OCI-LY3 (cell line): ENCODE measurements at regions not wholly inside any gene's neighbourhood (a gene's known extent, or its start where the extent isn't known, plus 50 kb on each side); places are given as distances from the start of the nearest gene placed in this dataset.

Source experiments
- H2AFZ ChIP-seq: fragments of 200-600, 300-600 bp; shearing (Covaris generic); 2 replicates; pipeline ENCODE4 v1.6.0; 2014; ENCODE audit warnings: antibody characterized with exemption, low read depth, low read length
- H3K27ac ChIP-seq: fragments of 200-600, 300-600 bp; sonication (generic); 2 replicates; pipeline ENCODE4 v1.5.1; 2014; ENCODE audit warnings: mild to moderate bottlenecking, low read length, moderate library complexity, mixed read lengths
- H3K27me3 ChIP-seq: fragments of 200-600, 300-600 bp; sonication (generic); 2 replicates; pipeline ENCODE4 v1.6.1; 2014; ENCODE audit warnings: low read depth, low read length, mixed read lengths
- H3K36me3 ChIP-seq: fragments of 200-600, 300-600 bp; sonication (generic); replicated peaks from 2 replicates; pipeline ENCODE3; 2014; ENCODE audit warnings: low read depth, low read length, mixed read lengths
- H3K4me1 ChIP-seq: fragments of 300-600, 200-600 bp; sonication (generic); 2 replicates; pipeline ENCODE4 v1.6.1; 2014; ENCODE audit warnings: low read length, mixed read lengths
- H3K4me2 ChIP-seq: fragments of 200-600, 300-600 bp; sonication (generic); 2 replicates; pipeline ENCODE4 v1.6.1; 2014; ENCODE audit warnings: low read length, mixed read lengths
- H3K4me3 ChIP-seq: fragments of 300-600, 200-600 bp; sonication (generic); 2 replicates; pipeline ENCODE4 v1.5.1; 2014; ENCODE audit warnings: antibody characterized with exemption, mild to moderate bottlenecking, low read length, moderate library complexity
- H3K79me2 ChIP-seq: fragments of 300-600, 200-600 bp; shearing (Covaris generic); 2 replicates; pipeline ENCODE4 v1.6.1; 2014; ENCODE audit warnings: mild to moderate bottlenecking, low read length, mixed read lengths
- H3K9ac ChIP-seq: fragments of 300-600, 200-600 bp; shearing (Covaris generic); 2 replicates; pipeline ENCODE4 v1.6.0; 2014; ENCODE audit warnings: mild to moderate bottlenecking, low read length, moderate library complexity
- H3K9me3 ChIP-seq: fragments of 200-600, 300-600 bp; shearing (Covaris generic); 2 replicates; pipeline ENCODE4 v1.6.1; 2014; ENCODE audit warnings: low read length, mixed read lengths; ENCODE audit not compliant: insufficient read depth
- H4K20me1 ChIP-seq: fragments of 200-600, 300-600 bp; sonication (generic); 2 replicates; pipeline ENCODE4 v1.6.1; 2016; ENCODE audit warnings: low read length, mixed read lengths; ENCODE audit not compliant: insufficient read depth
- CTCF ChIP-seq: fragments of 200-600, 300-600 bp; sonication (generic); IDR thresholded peaks from 2 replicates; pipeline ENCODE4 v1.5.1; 2014; ENCODE audit warnings: antibody characterized with exemption, low read length, low read depth
- EZH2phosphoT487 ChIP-seq: fragments of 200-600 bp; shearing (Covaris generic); IDR thresholded peaks from 2 replicates; pipeline ENCODE4 v1.6.1; 2018; ENCODE audit warnings: antibody characterized with exemption, mixed run types, low read depth

- no peak for TF ChIP-seq CTCF
- TF ChIP-seq EZH2phosphoT487, result no peak
- no peaks in the 10 kb centered on the region for H3K36me3 ChIP-seq
- H2AFZ ChIP-seq, result no peak overlapping the region
- H3K4me2 ChIP-seq, result no peak overlapping the region
- no peaks in the 10 kb centered on the region for H4K20me1 ChIP-seq
- H3K27me3 ChIP-seq, result peaks cover 7% of the 10 kb centered on the region; the same call in 1 of the 2 replicates
- H3K9ac ChIP-seq, result no peak overlapping the region
- H3K4me3 ChIP-seq, result no peak overlapping the region
- no peaks in the 10 kb centered on the region for H3K4me1 ChIP-seq
- no peaks in the 10 kb centered on the region for H3K79me2 ChIP-seq
- no peak overlapping the region for H3K27ac ChIP-seq
- no peaks in the 10 kb centered on the region for H3K9me3 ChIP-seq
These were observed 49.9 kb upstream of the GALR1 start for GRCh38 chr18:77199707-77200106.
